K562 (cell line): ENCODE measurements at regions not wholly inside any gene's neighbourhood (a gene's known extent, or its start where the extent isn't known, plus 50 kb on each side); places are given as distances from the start of the nearest gene placed in this dataset.

ENCODE experiments used
- ATAC-seq: fragments of 200-7000 bp; cut with Tn5 transposase; 3 replicates; pipeline ENCODE4 v1.9.1; 2020; ENCODE audit warnings: moderate library complexity
- BruUV-seq: library from RNA; stranded (reverse); fragments of 400-500 nt; replicated peaks from 2 replicates; lab custom pipeline; 2021; lab: Mats Ljungman, UMichigan
- CTCF ChIA-PET: fragments of 300-600 bp; formaldehyde crosslinking; extraction: SDS; loops from one replicate; lab custom pipeline; 2021; ENCODE audit warnings: low intra/inter-chr PET ratio; lab: Yijun Ruan, JAX
- POLR2A ChIA-PET: fragments of 300-600, 350-650 bp; sonication (Branson Sonifier 250); formaldehyde crosslinking; extraction: SDS; loops from one replicate; lab custom pipeline; 2021; ENCODE audit warnings: antibody characterized with exemption, inconsistent platforms; lab: Yijun Ruan, JAX
- DNase-seq, 4 experiments: peaks; one replicate each; pipeline versions ENCODE4 v3.0.0 to v3.0.0-alpha.2; 2011 to 2018; ENCODE audit warnings: low spot score in 3 of 4, mixed read lengths in 3 of 4; ENCODE audit errors: extremely low read depth in 1 of 4
- FAIRE-seq: peaks from 2 replicates; lab custom pipeline; 2011; peaks lifted over from hg19 to GRCh38; lab: Jason Lieb, UNC
- H2AFZ ChIP-seq: 2 replicates; pipeline ENCODE4 v1.6.0; 2011; ENCODE audit warnings: low read depth, low read length, control low read depth, inconsistent platforms
- H3K27ac ChIP-seq: fragments of 200-600 bp; 3 replicates; pipeline ENCODE4 v1.8.0; 2011; ENCODE audit warnings: low read depth, mild to moderate bottlenecking, control low read depth, inconsistent platforms, low read length, moderate library complexity, mixed read lengths; ENCODE audit errors: extremely low read depth
- H3K27me3 ChIP-seq, 2 experiments: fragments of 300-600 bp in 1 of 2; 2 replicates in 1 of 2; 3 replicates in 1 of 2; pipeline versions ENCODE4 v1.6.0 to v1.8.0; 2011; ENCODE audit warnings: inconsistent platforms in 2 of 2, low read length in 2 of 2, mild to moderate bottlenecking in 1 of 2, mixed read lengths in 1 of 2, moderate library complexity in 1 of 2; ENCODE audit not compliant: control insufficient read depth in 2 of 2, insufficient read depth in 2 of 2
- H3K36me3 ChIP-seq: fragments of 300-600 bp; 3 replicates; pipeline ENCODE4 v1.8.0; 2011; ENCODE audit warnings: mild to moderate bottlenecking, low read length, inconsistent platforms; ENCODE audit not compliant: control insufficient read depth, insufficient read depth
- H3K4me1 ChIP-seq, 2 experiments: fragments of 200-600 bp in 1 of 2; replicated peaks in 1 of 2; 2 replicates in 1 of 2; 3 replicates in 1 of 2; pipeline versions ENCODE4 v1.5.1 to v1.8.0; 2011; ENCODE audit warnings: inconsistent platforms in 2 of 2, low read length in 2 of 2, mild to moderate bottlenecking in 1 of 2, mixed read lengths in 1 of 2, moderate library complexity in 1 of 2; ENCODE audit not compliant: control insufficient read depth in 2 of 2, insufficient read depth in 2 of 2
- H3K4me2 ChIP-seq: 2 replicates; pipeline ENCODE4 v1.6.1; 2011; ENCODE audit warnings: low read length, control low read depth, inconsistent platforms, mixed read lengths; ENCODE audit not compliant: insufficient read depth
- H3K4me3 ChIP-seq: fragments of 200-600 bp; sonication (generic), shearing (Covaris generic); 2 replicates; pipeline ENCODE4 v1.5.1; 2016; ENCODE audit warnings: control low read depth, inconsistent platforms
- H3K79me2 ChIP-seq: fragments of 200-600 bp; 3 replicates; pipeline ENCODE4 v1.8.0; 2011; ENCODE audit warnings: low read length, inconsistent platforms; ENCODE audit not compliant: control insufficient read depth, insufficient read depth
- H3K9ac ChIP-seq, 2 experiments: 2 replicates each; pipeline versions ENCODE4 v1.6.0 to v1.6.1; 2011; ENCODE audit warnings: low read depth in 2 of 2, low read length in 2 of 2, control low read depth in 1 of 2, inconsistent platforms in 1 of 2, mild to moderate bottlenecking in 1 of 2, mixed read lengths in 1 of 2; ENCODE audit not compliant: insufficient read depth in 1 of 2
- H3K9me1 ChIP-seq: one replicate; pipeline ENCODE4 v1.6.0; 2011; ENCODE audit warnings: inconsistent platforms, mild to moderate bottlenecking, low read length, moderate library complexity; ENCODE audit not compliant: control insufficient read depth, insufficient read depth
- H3K9me3 ChIP-seq: replicated peaks from 2 replicates; pipeline ENCODE4 v1.5.1; 2011; ENCODE audit warnings: low read depth, low read length, inconsistent platforms; ENCODE audit not compliant: control insufficient read depth, insufficient read depth
- H4K20me1 ChIP-seq: replicated peaks from 2 replicates; pipeline ENCODE4 v1.6.1; 2011; ENCODE audit warnings: low read length, inconsistent platforms, mixed read lengths; ENCODE audit not compliant: control insufficient read depth, insufficient read depth
- CEBPG ChIP-seq, 3 experiments: fragments of 200-800 bp in 1 of 3; sonication (Bioruptor generic) in 1 of 3; sonication (generic) in 1 of 3; formaldehyde crosslinking in 1 of 3; IDR thresholded peaks in 2 of 3; conservative IDR thresholded peaks in 1 of 3; 2 replicates each; pipeline versions ENCODE4 v1.6.1 to v1.8.0; 2016 to 2022; ENCODE audit warnings: missing compliant biosample characterization in 2 of 3, missing genetic modification characterization in 2 of 3, mild to moderate bottlenecking in 1 of 3, missing genetic modification reagents in 1 of 3
- GATA2 ChIP-seq: sonication (generic); formaldehyde crosslinking; IDR thresholded peaks from 2 replicates; pipeline ENCODE4 v1.4.0; 2020; ENCODE audit warnings: mild to moderate bottlenecking, missing genetic modification reagents
- MAFG ChIP-seq: fragments of 450-650 bp; conservative IDR thresholded peaks from 2 replicates; pipeline ENCODE4 v1.6.1; 2016; ENCODE audit warnings: missing genetic modification characterization, missing compliant biosample characterization
- NFE2 ChIP-seq: IDR thresholded peaks from 2 replicates; pipeline ENCODE4 v1.6.1; 2014; ENCODE audit warnings: antibody characterized with exemption, low read depth
- WHSC1 ChIP-seq: IDR thresholded peaks from one replicate; pipeline ENCODE4 v1.6.1; 2012; ENCODE audit warnings: low read length, control low read depth, inconsistent platforms
- WGBS: fragments of 100-300 bp; shearing (Covaris generic); methylation state at CpG from one replicate; pipeline ENCODE4 v1.1.6; 2016; ENCODE audit warnings: low coverage, mixed read lengths; ENCODE audit not compliant: insufficient coverage; ENCODE audit errors: missing lambda C conversion rate; 5-methylcytosine and 5-hydroxymethylcytosine counted together
- in situ Hi-C: fragments of 300-500 bp; cut with MboI; formaldehyde crosslinking; loops from 4 replicates; pipeline ENCODE4 v1.15.0; 2018; ENCODE audit warnings: inconsistent platforms, mixed read lengths
- intact Hi-C: fragments of 100-400 bp; cut with micrococcal nuclease; formaldehyde crosslinking; loops from 2 replicates; pipeline ENCODE4 v1.14.2; 2022
- TF ChIP-seq, protein P1 (sequence below), 2 experiments: fragments of 450-650 bp in 1 of 2; sonication (generic) in 1 of 2; formaldehyde crosslinking in 1 of 2; IDR thresholded peaks in 1 of 2; conservative IDR thresholded peaks in 1 of 2; 2 replicates each; pipeline versions ENCODE4 v1.6.1 to v1.8.1; 2016 to 2023; ENCODE audit warnings: mild to moderate bottlenecking in 2 of 2, moderate library complexity in 2 of 2, inconsistent platforms in 1 of 2, missing genetic modification reagents in 1 of 2
- TF ChIP-seq, protein P2 (sequence below): fragments of 250-450 bp; sonication (Bioruptor Pico); IDR thresholded peaks from 2 replicates; pipeline ENCODE4 v1.4.0; 2020
- TF ChIP-seq, protein P3 (sequence below): fragments of 250-450 bp; sonication (Bioruptor Pico); IDR thresholded peaks from 2 replicates; pipeline ENCODE4 v1.5.0; 2020; ENCODE audit warnings: mild to moderate bottlenecking
- TF ChIP-seq, protein P4 (sequence below): fragments of 200-800 bp; sonication (Bioruptor generic); IDR thresholded peaks from 2 replicates; pipeline ENCODE4 v1.6.1; 2017; ENCODE audit warnings: missing genetic modification characterization, missing compliant biosample characterization

DNA sequence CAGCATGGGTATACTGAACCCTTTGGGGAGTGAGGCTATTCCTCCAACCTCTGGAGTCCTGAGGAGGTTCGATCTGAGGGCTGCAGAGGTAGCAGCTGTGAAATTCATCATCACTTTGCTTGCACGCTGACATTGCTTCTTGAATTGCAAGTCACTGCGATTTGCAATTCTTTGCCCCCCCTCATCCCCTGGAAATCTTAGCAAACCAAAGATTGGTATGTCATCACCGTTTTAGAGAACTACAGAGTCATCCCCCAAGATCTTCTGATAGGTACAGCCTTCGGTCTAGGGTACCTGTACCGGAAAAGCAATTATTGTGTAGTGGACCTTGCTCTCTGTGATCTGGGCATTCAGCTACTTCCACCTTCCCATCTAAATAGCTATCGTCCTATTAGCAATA is 192.6 kb downstream of the KLF6 start:
- no peak overlapping the region for H3K27ac ChIP-seq
- no peaks in the 10 kb centered on the region for H3K36me3 ChIP-seq
- no peaks in the 10 kb centered on the region for H3K4me1 ChIP-seq
- intact Hi-C loops, result no loop called here
- no peak for FAIRE-seq
- H3K4me3 ChIP-seq, result no peak overlapping the region
- WGBS, result 3% methylated on average over 7 of the region's 7 CpGs
- TF ChIP-seq CEBPG (CRISPR knock-in tag; IDR thresholded peaks at IDR 0.05), result no peak
- 0 out of 4 replicates have a peak, but pooled peaks of 1 of the 2 experiments have one; percentile 12 for TF ChIP-seq CEBPG (tag; conservative IDR thresholded peaks at IDR 0.05 in 1 of 2, IDR thresholded peaks at IDR 0.05 in 1 of 2)
- TF ChIP-seq, protein P1, sequence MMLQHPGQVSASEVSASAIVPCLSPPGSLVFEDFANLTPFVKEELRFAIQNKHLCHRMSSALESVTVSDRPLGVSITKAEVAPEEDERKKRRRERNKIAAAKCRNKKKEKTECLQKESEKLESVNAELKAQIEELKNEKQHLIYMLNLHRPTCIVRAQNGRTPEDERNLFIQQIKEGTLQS (IDR thresholded peaks at IDR 0.05), result peak; percentile 35; the same call in 1 of the 2 replicates
- TF ChIP-seq, protein P1 (CRISPR knock-in tag; conservative IDR thresholded peaks at IDR 0.05), result no peak
- TF ChIP-seq GATA2 (CRISPR knock-in tag), result no peak
- TF ChIP-seq WHSC1, result no peak
- peak; percentile 60; the same call in 1 of the 2 replicates for TF ChIP-seq MAFG (tag)
- peak; percentile 28; the same call in 1 of the 2 replicates for TF ChIP-seq NFE2
- TF ChIP-seq, protein P2, sequence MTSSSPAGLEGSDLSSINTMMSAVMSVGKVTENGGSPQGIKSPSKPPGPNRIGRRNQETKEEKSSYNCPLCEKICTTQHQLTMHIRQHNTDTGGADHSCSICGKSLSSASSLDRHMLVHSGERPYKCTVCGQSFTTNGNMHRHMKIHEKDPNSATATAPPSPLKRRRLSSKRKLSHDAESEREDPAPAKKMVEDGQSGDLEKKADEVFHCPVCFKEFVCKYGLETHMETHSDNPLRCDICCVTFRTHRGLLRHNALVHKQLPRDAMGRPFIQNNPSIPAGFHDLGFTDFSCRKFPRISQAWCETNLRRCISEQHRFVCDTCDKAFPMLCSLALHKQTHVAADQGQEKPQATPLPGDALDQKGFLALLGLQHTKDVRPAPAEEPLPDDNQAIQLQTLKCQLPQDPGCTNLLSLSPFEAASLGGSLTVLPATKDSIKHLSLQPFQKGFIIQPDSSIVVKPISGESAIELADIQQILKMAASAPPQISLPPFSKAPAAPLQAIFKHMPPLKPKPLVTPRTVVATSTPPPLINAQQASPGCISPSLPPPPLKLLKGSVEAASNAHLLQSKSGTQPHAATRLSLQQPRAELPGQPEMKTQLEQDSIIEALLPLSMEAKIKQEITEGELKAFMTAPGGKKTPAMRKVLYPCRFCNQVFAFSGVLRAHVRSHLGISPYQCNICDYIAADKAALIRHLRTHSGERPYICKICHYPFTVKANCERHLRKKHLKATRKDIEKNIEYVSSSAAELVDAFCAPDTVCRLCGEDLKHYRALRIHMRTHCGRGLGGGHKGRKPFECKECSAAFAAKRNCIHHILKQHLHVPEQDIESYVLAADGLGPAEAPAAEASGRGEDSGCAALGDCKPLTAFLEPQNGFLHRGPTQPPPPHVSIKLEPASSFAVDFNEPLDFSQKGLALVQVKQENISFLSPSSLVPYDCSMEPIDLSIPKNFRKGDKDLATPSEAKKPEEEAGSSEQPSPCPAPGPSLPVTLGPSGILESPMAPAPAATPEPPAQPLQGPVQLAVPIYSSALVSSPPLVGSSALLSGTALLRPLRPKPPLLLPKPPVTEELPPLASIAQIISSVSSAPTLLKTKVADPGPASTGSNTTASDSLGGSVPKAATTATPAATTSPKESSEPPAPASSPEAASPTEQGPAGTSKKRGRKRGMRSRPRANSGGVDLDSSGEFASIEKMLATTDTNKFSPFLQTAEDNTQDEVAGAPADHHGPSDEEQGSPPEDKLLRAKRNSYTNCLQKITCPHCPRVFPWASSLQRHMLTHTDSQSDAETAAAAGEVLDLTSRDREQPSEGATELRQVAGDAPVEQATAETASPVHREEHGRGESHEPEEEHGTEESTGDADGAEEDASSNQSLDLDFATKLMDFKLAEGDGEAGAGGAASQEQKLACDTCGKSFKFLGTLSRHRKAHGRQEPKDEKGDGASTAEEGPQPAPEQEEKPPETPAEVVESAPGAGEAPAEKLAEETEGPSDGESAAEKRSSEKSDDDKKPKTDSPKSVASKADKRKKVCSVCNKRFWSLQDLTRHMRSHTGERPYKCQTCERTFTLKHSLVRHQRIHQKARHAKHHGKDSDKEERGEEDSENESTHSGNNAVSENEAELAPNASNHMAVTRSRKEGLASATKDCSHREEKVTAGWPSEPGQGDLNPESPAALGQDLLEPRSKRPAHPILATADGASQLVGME, result no peak
- TF ChIP-seq, protein P3, sequence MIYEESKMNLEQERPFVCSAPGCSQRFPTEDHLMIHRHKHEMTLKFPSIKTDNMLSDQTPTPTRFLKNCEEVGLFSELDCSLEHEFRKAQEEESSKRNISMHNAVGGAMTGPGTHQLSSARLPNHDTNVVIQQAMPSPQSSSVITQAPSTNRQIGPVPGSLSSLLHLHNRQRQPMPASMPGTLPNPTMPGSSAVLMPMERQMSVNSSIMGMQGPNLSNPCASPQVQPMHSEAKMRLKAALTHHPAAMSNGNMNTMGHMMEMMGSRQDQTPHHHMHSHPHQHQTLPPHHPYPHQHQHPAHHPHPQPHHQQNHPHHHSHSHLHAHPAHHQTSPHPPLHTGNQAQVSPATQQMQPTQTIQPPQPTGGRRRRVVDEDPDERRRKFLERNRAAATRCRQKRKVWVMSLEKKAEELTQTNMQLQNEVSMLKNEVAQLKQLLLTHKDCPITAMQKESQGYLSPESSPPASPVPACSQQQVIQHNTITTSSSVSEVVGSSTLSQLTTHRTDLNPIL (CRISPR knock-in tag), result no peak
- TF ChIP-seq, protein P4, sequence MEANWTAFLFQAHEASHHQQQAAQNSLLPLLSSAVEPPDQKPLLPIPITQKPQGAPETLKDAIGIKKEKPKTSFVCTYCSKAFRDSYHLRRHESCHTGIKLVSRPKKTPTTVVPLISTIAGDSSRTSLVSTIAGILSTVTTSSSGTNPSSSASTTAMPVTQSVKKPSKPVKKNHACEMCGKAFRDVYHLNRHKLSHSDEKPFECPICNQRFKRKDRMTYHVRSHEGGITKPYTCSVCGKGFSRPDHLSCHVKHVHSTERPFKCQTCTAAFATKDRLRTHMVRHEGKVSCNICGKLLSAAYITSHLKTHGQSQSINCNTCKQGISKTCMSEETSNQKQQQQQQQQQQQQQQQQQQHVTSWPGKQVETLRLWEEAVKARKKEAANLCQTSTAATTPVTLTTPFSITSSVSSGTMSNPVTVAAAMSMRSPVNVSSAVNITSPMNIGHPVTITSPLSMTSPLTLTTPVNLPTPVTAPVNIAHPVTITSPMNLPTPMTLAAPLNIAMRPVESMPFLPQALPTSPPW (CRISPR knock-in tag), result peak; percentile 50; the same call in 1 of the 2 replicates
- no peaks in the 10 kb centered on the region for H3K79me2 ChIP-seq
- no peaks in the 10 kb centered on the region for H3K9me1 ChIP-seq
- no peaks in the 10 kb centered on the region for H3K9me3 ChIP-seq
- H4K20me1 ChIP-seq, result peaks cover 6% of the 10 kb centered on the region; the same call in 1 of the 2 replicates
- ChIA-PET POLR2A (no interaction called here), CTCF (no interaction called here)
- in situ Hi-C loops, result no loop called here
- H3K27me3 ChIP-seq, result peaks cover 2 to 33% of the 10 kb centered on the region in 2 experiments; a peak in 4 of 5 replicates
- no peak overlapping the region for H3K4me2 ChIP-seq
- BruUV-seq, result no TSS peak
- no peak for DNase-seq
- H3K9ac ChIP-seq, result no peak overlapping the region
- no peak overlapping the region for H2AFZ ChIP-seq
- ATAC-seq, result no peak
